Fibroblast of lung (primary cell): ENCODE measurements at regions not wholly inside any gene's neighbourhood (a gene's known extent, or its start where the extent isn't known, plus 50 kb on each side); places are given as distances from the start of the nearest gene placed in this dataset.

Experiments
- CTCF ChIP-seq, 2 donors: IDR thresholded peaks in 1 of 2; conservative IDR thresholded peaks in 1 of 2; 1 replicate in 1 of 2; 2 replicates in 1 of 2; pipeline ENCODE4 v1.5.1; 2011 to 2012; ENCODE audit warnings: low read length in 2 of 2, control low read depth in 1 of 2, inconsistent platforms in 1 of 2, low read depth in 1 of 2, mild to moderate bottlenecking in 1 of 2
- EZH2 ChIP-seq: IDR thresholded peaks from 2 replicates; pipeline ENCODE4 v1.5.1; 2012; ENCODE audit warnings: low read length, control low read depth, mild to moderate bottlenecking; ENCODE audit errors: missing control alignments

GRCh38 chr11:81920205-81920604 lies 813.5 kb downstream of the FAM181B start:
- TF ChIP-seq CTCF (conservative IDR thresholded peaks at IDR 0.05 in 1 of 2, IDR thresholded peaks at IDR 0.05 in 1 of 2; ENCODE audit: low read depth in 1 of 2, low read length in 2 of 2), result no peak
- TF ChIP-seq EZH2, result no peak
